ENCODE measurements at regions not wholly inside any gene's neighbourhood (a gene's known extent, or its start where the extent isn't known, plus 50 kb on each side); places are given as distances from the start of the nearest gene placed in this dataset.

GRCh38 chr12:107322063-107322462 is 228.7 kb upstream of the CRY1 start:
- DNase-seq = peak; percentile 10

DNA sequence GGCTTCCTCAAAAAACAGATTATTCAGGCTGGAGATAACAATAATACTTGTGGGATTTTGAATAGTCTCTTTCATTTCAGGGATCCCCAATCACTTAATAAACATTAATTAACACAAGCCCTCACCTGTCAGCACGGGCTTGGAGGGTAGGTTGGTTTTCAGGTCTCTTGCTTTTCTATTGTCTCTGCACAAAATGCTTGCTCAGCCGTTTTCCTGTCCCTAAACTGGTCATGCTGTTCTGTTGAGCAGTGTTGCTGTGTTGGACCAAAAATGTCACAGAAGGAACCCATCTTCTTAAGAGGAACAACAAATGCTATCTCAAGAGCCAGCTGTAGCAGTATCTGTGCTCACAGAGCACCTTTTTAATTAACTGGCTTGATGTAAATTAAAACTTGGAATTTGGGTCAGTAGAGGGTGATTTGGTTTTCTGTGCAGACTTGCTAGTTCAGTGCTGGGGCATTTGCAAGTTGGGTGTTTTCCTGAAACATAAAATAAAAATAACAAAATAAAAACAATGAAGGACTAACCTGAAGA is 231.8 kb upstream of the CRY1 start:
- no peak for DNase-seq

GRCh38 chr12:107326237-107326636 is 232.9 kb upstream of the CRY1 start:
- DNase-seq = no peak

DNA sequence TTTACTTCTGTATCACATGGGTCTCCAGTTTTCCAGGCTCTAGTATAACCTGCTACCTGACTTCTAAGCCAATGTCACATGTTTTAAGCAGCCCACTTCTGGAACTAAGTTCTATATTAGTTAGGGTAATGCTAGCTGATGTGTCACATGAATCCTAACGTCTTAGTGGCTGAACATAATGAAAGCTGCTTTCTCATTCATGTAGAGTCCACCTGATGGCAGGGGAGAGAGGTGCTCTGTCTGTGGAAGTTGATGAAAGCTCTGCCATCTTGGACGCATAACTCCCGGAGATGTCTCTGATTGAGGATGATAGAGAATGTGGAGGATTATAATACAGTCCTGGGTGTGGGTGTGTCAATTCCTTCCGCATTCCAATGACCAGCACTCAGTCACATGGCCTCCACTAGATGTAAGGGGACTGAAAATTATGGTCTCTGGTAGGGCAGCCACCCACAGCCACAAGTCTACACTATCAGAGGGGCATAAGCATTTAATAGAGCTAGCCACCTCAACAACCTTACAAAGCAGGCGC is 234.4 kb upstream of the CRY1 start:
- no peak for DNase-seq

DNA sequence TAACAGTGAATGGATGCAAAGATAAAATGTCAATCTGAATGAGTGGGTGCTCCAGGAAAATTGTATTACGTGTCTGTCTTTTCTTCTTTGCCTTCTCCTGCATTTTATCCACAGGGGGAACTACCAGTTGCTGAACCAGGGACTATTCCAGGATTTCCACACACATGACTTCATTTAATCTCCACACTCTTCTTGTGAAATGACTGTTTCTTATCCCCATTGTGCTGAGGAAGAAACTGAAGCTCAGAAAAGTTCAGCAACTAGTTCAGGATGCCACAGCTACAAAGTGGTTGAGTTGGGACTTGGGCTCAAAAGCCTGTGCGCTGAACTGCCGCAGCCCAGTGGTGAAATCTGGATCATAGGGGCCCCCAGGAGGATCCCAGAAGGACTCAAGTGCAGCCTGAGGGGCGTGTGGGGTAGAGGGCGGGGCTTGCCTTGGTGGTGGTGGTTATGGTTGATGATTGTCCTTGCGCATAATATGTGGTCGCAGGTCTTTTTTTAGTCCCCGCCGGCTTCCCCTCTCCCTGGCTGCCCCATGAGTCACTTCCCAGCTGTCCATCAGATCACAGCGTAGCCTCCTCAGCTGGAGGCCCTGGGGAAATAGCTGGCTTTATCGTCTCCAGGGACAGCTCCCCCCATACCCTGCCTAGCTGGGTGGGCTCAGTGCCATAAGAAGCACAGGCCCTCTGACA is 235.2 kb upstream of the CRY1 start:
- DNase-seq = no peak

DNA sequence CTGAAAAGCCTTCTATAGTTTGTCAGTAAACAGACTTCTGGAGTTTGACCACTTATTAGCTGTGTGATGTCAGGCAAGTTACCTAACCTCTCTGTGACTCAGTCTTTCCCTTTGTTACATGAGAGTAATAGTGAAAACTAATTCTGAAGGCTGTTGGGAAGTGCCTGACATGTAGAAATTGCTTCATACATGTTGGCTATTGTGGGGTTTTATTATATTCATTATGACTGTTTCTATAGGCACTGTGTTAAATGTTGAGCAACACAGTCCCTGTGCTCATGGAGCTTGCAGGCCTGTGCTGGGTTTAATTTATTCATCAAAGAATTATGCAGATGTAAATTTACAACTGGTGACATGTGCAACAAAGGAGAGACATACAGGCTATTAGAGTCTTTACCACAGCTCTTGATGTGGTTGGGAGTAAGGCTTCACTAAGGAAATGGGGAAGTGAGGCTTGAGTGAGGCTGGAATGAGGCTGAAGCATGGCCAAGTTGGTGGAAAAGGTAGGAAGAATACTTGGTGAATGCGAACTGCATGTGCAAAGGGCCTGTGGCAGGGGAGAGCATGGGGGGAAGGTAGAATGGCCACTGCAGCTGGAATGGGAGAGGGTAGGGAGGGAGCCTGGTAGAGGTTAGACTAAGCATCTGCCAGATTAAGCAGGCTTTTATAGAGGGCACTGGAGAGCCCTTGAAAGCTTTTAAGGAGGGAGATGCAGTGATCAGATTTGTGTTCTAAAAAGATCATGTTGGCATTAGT is 236.4 kb upstream of the CRY1 start:
- DNase-seq = no peak

DNA sequence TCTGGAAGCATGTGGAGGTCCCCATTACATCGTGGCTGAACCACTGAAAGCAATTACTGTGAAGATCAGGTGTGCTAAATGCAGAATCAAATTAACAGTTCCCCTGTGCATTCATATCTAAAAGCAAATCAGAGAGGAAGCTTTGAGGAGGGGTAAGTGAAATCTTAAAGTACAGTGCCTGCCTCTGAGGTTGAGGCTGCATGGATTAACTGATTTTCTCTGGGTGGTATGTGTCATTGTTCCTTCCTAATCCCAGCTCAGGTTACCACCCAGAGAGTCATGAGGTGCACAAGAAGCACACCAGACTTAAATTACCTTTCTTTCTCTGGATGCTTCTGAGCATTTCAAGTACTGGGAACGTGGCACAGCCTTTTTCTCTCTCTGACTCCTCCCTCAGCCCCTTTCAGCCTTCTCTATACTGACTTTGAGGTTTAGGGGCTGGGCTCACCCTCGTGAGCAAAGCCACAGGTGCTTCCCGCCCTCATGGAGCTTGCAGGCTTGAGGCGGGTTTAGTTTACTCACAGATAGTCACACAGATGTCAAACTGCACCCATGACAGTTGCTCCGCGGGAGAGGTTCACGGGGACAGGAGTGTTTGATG is 237.6 kb upstream of the CRY1 start:
- no peak for DNase-seq

- no peak for DNase-seq
Measured at GRCh38 chr12:107331471-107331870, 238.1 kb upstream of the CRY1 start.

GRCh38 chr12:107331912-107332311 is 238.6 kb upstream of the CRY1 start:
- DNase-seq = no peak

- DNase-seq = no peak
Measured at GRCh38 chr12:107332743-107333142, 239.4 kb upstream of the CRY1 start.

GRCh38 chr12:107335802-107336570 is 242.6 kb upstream of the CRY1 start:
- DNase-seq = no peak

GRCh38 chr12:107336695-107337094 is 243.3 kb upstream of the CRY1 start:
- no peak for DNase-seq

- no peak for DNase-seq
Measured at GRCh38 chr12:107337346-107338095, 244.2 kb upstream of the CRY1 start.

GRCh38 chr12:107339487-107339886 is 246.1 kb upstream of the CRY1 start:
- DNase-seq = no peak

GRCh38 chr12:107339932-107340331 is 246.6 kb upstream of the CRY1 start:
- DNase-seq = no peak

- no peak for DNase-seq
Measured at GRCh38 chr12:107340898-107341297, 247.5 kb upstream of the CRY1 start.

- no peak for DNase-seq
Measured at GRCh38 chr12:107344035-107344808, 250.9 kb upstream of the CRY1 start.

GRCh38 chr12:107347261-107347660 is 253.9 kb upstream of the CRY1 start:
- DNase-seq = no peak

- no peak for DNase-seq
Measured at GRCh38 chr12:107349008-107349747, 255.8 kb upstream of the CRY1 start.

GRCh38 chr12:107349839-107350238 is 256.5 kb upstream of the CRY1 start:
- DNase-seq = no peak
